Neural cell (in vitro differentiated cells): ENCODE measurements at regions not wholly inside any gene's neighbourhood (a gene's known extent, or its start where the extent isn't known, plus 50 kb on each side); places are given as distances from the start of the nearest gene placed in this dataset.
"Not testable (repeated sequence)": the region's sequence is repeated elsewhere in the genome, so short reads cannot be mapped to it uniquely, and the experiment has no call there.

ENCODE experiments used
- H2AFZ ChIP-seq: fragments of 200-600, 300-800 bp; sonication (generic), shearing (Covaris generic); 2 replicates; pipeline ENCODE4 v1.6.0; 2014; ENCODE audit warnings: low read depth, mild to moderate bottlenecking, antibody characterized with exemption, low read length, moderate library complexity
- H3F3A ChIP-seq: fragments of 200-600 bp; shearing (Covaris generic); 2 replicates; pipeline ENCODE4 v1.6.1; 2016; ENCODE audit warnings: mild to moderate bottlenecking, moderate library complexity, mixed read lengths, antibody characterized with exemption, low read length; ENCODE audit not compliant: insufficient read depth, poor library complexity, severe bottlenecking
- H3K27ac ChIP-seq: fragments of 200-600, 300-800 bp; sonication (generic), shearing (Covaris generic); 2 replicates; pipeline ENCODE4 v1.5.1; 2014; ENCODE audit warnings: mild to moderate bottlenecking, low read length, moderate library complexity
- H3K27me3 ChIP-seq: fragments of 300-800, 200-600 bp; sonication (generic), shearing (Covaris generic); 2 replicates; pipeline ENCODE4 v1.6.0; 2014; ENCODE audit warnings: mild to moderate bottlenecking, low read depth, low read length, moderate library complexity; ENCODE audit not compliant: insufficient read depth
- H3K36me3 ChIP-seq: fragments of 300-800, 200-600 bp; sonication (generic), shearing (Covaris generic); 2 replicates; pipeline ENCODE4 v1.5.1; 2014; ENCODE audit warnings: mild to moderate bottlenecking, antibody characterized with exemption, low read length, moderate library complexity; ENCODE audit not compliant: insufficient read depth
- H3K4me2 ChIP-seq: fragments of 300-800, 200-600 bp; sonication (generic), shearing (Covaris generic); 2 replicates; pipeline ENCODE4 v1.6.0; 2014; ENCODE audit warnings: mild to moderate bottlenecking, low read length
- H3K4me3 ChIP-seq: fragments of 300-800, 200-600 bp; sonication (generic), shearing (Covaris generic); 2 replicates; pipeline ENCODE4 v1.5.1; 2014; ENCODE audit warnings: mild to moderate bottlenecking, low read length, moderate library complexity
- H3K79me2 ChIP-seq: fragments of 200-600 bp; shearing (Covaris generic); replicated peaks from 2 replicates; pipeline ENCODE4 v1.6.0; 2014; ENCODE audit warnings: mild to moderate bottlenecking, low read length, moderate library complexity; ENCODE audit not compliant: insufficient read depth
- H3K9ac ChIP-seq: fragments of 300-800, 200-600 bp; sonication (generic), shearing (Covaris generic); 2 replicates; pipeline ENCODE4 v1.6.1; 2016; ENCODE audit warnings: mild to moderate bottlenecking, low read length, mixed read lengths
- H3K9me2 ChIP-seq: fragments of 200-600 bp; shearing (Covaris generic); 2 replicates; pipeline ENCODE4 v1.6.1; 2016; ENCODE audit warnings: mild to moderate bottlenecking, low read length, mixed read lengths; ENCODE audit not compliant: insufficient read depth
- H3K9me3 ChIP-seq: fragments of 200-600, 300-800 bp; sonication (generic), shearing (Covaris generic); 2 replicates; pipeline ENCODE4 v1.6.1; 2016; ENCODE audit warnings: mild to moderate bottlenecking, mixed run types, low read length, moderate library complexity, mixed read lengths
- H4K20me1 ChIP-seq: fragments of 200-600 bp; shearing (Covaris generic); 2 replicates; pipeline ENCODE4 v1.6.1; 2016; ENCODE audit warnings: mild to moderate bottlenecking, mixed run types; ENCODE audit not compliant: insufficient read depth
- EP300 ChIP-seq: fragments of 450-650 bp; conservative IDR thresholded peaks from 2 replicates; pipeline ENCODE4 v1.6.1; 2014; ENCODE audit warnings: antibody characterized with exemption, mild to moderate bottlenecking, moderate library complexity; ENCODE audit not compliant: poor library complexity, severe bottlenecking
- EZH2 ChIP-seq: fragments of 200-600, 300-800 bp; shearing (Covaris generic), sonication (generic); IDR thresholded peaks from 2 replicates; pipeline ENCODE4 v1.6.1; 2014; ENCODE audit warnings: antibody characterized with exemption, low read length, borderline replicate concordance, mild to moderate bottlenecking; ENCODE audit not compliant: insufficient read depth, poor library complexity, severe bottlenecking
- MXI1 ChIP-seq: fragments of 450-650 bp; conservative IDR thresholded peaks from 2 replicates; pipeline ENCODE4 v1.6.1; 2014; ENCODE audit warnings: antibody characterized with exemption, mild to moderate bottlenecking; ENCODE audit not compliant: poor library complexity, severe bottlenecking
- POLR2AphosphoS5 ChIP-seq: IDR thresholded peaks from 2 replicates; pipeline ENCODE4 v1.6.1; 2012
- RAD21 ChIP-seq: fragments of 450-650 bp; conservative IDR thresholded peaks from 2 replicates; pipeline ENCODE4 v1.6.1; 2014; ENCODE audit warnings: antibody characterized with exemption, mild to moderate bottlenecking, moderate library complexity
- SMC3 ChIP-seq: fragments of 450-650 bp; conservative IDR thresholded peaks from 2 replicates; pipeline ENCODE4 v1.6.1; 2014; ENCODE audit warnings: antibody characterized with exemption, mild to moderate bottlenecking, moderate library complexity; ENCODE audit not compliant: poor library complexity
- TAF1 ChIP-seq: IDR thresholded peaks from 2 replicates; pipeline ENCODE4 v1.6.1; 2012; ENCODE audit warnings: low read depth
- TF ChIP-seq, protein P1 (sequence below): fragments of 450-650 bp; IDR thresholded peaks from 2 replicates; pipeline ENCODE4 v1.5.1; 2014; ENCODE audit warnings: antibody characterized with exemption, mild to moderate bottlenecking, moderate library complexity; ENCODE audit not compliant: poor library complexity, severe bottlenecking
- TF ChIP-seq, protein P2 (sequence below): IDR thresholded peaks from 2 replicates; pipeline ENCODE4 v1.6.1; 2012; ENCODE audit warnings: borderline replicate concordance

DNA sequence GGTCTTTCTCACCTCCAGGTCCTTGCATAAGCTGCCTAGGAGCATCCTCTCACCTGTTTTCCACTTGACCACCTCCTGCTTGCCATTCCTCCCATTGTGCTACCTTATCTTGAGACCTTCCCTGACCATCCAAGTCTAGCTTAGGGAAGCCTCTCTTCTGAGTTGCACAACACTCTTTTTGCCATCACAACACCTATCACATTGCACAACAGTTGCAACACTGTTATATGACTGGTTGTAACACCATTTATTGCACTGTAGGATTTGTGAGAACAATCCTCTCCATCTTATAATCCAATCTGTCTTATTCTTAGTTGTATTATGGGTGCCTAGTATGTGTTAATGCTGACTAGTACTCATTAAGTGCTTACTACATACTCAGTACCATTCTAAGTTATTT lies 488.7 kb downstream of the OMA1 start:
- Histone ChIP-seq H3K9me2 (no peaks in the 10 kb centered on the region), H3K4me3 (no peak overlapping the region), H3K79me2 (no peaks in the 10 kb centered on the region), H3K4me2 (no peak overlapping the region), H3F3A (no peaks in the 10 kb centered on the region), H3K27me3 (no peaks in the 10 kb centered on the region), H3K36me3 (no peaks in the 10 kb centered on the region), H4K20me1 (no peaks in the 10 kb centered on the region), H3K9me3 (no peaks in the 10 kb centered on the region), H2AFZ (no peak overlapping the region), H3K9ac (no peak overlapping the region), H3K27ac (no peak overlapping the region)
- TF ChIP-seq MXI1: no peak
- TF ChIP-seq, protein P1, sequence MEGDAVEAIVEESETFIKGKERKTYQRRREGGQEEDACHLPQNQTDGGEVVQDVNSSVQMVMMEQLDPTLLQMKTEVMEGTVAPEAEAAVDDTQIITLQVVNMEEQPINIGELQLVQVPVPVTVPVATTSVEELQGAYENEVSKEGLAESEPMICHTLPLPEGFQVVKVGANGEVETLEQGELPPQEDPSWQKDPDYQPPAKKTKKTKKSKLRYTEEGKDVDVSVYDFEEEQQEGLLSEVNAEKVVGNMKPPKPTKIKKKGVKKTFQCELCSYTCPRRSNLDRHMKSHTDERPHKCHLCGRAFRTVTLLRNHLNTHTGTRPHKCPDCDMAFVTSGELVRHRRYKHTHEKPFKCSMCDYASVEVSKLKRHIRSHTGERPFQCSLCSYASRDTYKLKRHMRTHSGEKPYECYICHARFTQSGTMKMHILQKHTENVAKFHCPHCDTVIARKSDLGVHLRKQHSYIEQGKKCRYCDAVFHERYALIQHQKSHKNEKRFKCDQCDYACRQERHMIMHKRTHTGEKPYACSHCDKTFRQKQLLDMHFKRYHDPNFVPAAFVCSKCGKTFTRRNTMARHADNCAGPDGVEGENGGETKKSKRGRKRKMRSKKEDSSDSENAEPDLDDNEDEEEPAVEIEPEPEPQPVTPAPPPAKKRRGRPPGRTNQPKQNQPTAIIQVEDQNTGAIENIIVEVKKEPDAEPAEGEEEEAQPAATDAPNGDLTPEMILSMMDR: no peak
- no peak for TF ChIP-seq EZH2
- no peak for TF ChIP-seq RAD21
- no peak for TF ChIP-seq POLR2AphosphoS5
- TF ChIP-seq SMC3: no peak
- TF ChIP-seq, protein P2, sequence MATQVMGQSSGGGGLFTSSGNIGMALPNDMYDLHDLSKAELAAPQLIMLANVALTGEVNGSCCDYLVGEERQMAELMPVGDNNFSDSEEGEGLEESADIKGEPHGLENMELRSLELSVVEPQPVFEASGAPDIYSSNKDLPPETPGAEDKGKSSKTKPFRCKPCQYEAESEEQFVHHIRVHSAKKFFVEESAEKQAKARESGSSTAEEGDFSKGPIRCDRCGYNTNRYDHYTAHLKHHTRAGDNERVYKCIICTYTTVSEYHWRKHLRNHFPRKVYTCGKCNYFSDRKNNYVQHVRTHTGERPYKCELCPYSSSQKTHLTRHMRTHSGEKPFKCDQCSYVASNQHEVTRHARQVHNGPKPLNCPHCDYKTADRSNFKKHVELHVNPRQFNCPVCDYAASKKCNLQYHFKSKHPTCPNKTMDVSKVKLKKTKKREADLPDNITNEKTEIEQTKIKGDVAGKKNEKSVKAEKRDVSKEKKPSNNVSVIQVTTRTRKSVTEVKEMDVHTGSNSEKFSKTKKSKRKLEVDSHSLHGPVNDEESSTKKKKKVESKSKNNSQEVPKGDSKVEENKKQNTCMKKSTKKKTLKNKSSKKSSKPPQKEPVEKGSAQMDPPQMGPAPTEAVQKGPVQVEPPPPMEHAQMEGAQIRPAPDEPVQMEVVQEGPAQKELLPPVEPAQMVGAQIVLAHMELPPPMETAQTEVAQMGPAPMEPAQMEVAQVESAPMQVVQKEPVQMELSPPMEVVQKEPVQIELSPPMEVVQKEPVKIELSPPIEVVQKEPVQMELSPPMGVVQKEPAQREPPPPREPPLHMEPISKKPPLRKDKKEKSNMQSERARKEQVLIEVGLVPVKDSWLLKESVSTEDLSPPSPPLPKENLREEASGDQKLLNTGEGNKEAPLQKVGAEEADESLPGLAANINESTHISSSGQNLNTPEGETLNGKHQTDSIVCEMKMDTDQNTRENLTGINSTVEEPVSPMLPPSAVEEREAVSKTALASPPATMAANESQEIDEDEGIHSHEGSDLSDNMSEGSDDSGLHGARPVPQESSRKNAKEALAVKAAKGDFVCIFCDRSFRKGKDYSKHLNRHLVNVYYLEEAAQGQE: no peak

DNA sequence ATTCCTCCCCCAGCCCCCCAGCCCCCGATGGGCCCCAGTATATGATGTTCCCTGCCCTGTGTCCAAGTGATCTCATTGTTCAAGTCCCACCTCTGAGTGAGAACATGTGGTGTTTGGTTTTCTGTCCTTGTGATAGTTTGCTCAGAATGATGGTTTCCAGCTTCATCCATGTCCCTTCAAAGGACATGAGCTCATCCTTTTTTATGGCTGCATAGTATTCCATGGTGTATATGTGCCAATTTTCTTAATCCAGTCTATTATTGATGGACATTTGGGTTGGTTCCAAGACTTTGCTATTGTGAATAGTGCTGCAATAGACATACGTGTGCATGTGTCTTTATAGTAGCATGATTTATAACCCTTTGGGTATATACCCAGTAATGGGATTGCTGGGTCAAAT lies 495.3 kb downstream of the OMA1 start:
- H3K9me3 ChIP-seq, H3K27me3 ChIP-seq, H3K9ac ChIP-seq, H3K36me3 ChIP-seq, H3K4me3 ChIP-seq, H4K20me1 ChIP-seq, H2AFZ ChIP-seq, H3K9me2 ChIP-seq, H3K27ac ChIP-seq, H3K79me2 ChIP-seq, H3F3A ChIP-seq, H3K4me2 ChIP-seq: not testable (repeated sequence)

DNA sequence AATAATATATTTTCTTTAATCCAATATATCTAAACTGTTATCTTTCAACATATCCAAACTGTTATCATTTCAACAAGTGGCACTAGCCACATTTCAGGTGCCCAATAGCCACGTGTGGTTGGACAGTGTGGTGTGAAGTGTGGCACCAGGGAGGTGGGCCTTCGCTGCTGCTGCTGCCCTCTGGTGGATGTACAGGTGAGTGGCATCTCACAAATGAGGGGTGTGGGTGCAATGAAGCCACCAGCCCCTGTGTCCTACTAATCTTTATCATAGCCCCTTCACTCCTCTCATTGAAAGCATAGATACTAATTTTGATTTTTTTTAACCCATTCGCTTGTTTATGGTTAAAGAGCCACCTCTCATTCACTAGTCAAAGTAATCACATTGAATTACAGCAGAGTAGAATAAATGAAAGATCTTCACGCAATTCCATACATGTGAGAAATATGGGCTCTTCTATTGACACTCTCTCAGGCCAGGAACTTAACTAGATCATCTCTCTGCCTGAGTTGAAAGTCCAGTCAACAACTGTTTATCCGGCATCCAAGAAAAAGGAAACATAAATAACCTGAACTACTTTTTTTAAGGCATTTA lies 499.2 kb downstream of the OMA1 start:
- no peak overlapping the region for H3K9ac ChIP-seq
- H3K79me2 ChIP-seq: no peaks in the 10 kb centered on the region
- no peaks in the 10 kb centered on the region for H3K9me3 ChIP-seq
- no peaks in the 10 kb centered on the region for H3K9me2 ChIP-seq
- H3K4me3 ChIP-seq: no peak overlapping the region
- H2AFZ ChIP-seq: no peak overlapping the region
- no peaks in the 10 kb centered on the region for H3K27me3 ChIP-seq
- H3K27ac ChIP-seq: no peak overlapping the region
- no peaks in the 10 kb centered on the region for H3F3A ChIP-seq
- no peaks in the 10 kb centered on the region for H3K36me3 ChIP-seq
- no peaks in the 10 kb centered on the region for H4K20me1 ChIP-seq
- no peak overlapping the region for H3K4me2 ChIP-seq
- TF ChIP-seq SMC3 (peak; percentile 78), TAF1 (no peak), EP300 (no peak), RAD21 (peak; percentile 71), EZH2 (no peak), MXI1 (no peak), POLR2AphosphoS5 (no peak)
- TF ChIP-seq, protein P2: no peak
- TF ChIP-seq, protein P1: peak; percentile 66
